ENCODE measurements at regions not wholly inside any gene's neighbourhood (a gene's known extent, or its start where the extent isn't known, plus 50 kb on each side); places are given as distances from the start of the nearest gene placed in this dataset.

DNA sequence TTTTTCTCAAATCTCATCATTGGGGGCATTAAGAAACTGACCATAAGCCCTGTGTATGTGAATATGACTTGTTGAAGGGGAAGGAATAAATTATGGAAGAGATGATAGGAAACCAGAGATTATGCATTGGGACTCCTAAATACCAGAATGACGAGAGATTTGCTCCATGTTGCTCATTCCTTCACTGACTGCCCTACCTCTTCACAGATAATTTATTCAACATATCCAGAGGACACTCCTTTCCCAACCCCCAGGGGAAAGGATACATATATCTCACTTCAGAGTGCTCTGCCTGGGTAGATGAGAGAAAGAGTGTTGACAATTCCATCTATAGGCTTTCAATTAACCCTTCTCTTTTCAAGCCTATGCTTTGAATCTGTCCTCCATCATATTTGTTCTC, 145.3 kb upstream of the RHOBTB1 start:
- no peak overlapping the region for H3K27ac ChIP-seq (ENCODE audit: low read depth, low read length)
- no peak for DNase-seq (ENCODE audit: insufficient read length, low spot score, missing footprints)
- H3K36me3 ChIP-seq (ENCODE audit: insufficient read depth, low read length): no peaks in the 10 kb centered on the region
- no peaks in the 10 kb centered on the region for H4K20me1 ChIP-seq (ENCODE audit: insufficient read depth, low read length)
- no peak overlapping the region for H3K4me3 ChIP-seq (ENCODE audit: insufficient read depth, low read length)
- TF ChIP-seq, protein P1, sequence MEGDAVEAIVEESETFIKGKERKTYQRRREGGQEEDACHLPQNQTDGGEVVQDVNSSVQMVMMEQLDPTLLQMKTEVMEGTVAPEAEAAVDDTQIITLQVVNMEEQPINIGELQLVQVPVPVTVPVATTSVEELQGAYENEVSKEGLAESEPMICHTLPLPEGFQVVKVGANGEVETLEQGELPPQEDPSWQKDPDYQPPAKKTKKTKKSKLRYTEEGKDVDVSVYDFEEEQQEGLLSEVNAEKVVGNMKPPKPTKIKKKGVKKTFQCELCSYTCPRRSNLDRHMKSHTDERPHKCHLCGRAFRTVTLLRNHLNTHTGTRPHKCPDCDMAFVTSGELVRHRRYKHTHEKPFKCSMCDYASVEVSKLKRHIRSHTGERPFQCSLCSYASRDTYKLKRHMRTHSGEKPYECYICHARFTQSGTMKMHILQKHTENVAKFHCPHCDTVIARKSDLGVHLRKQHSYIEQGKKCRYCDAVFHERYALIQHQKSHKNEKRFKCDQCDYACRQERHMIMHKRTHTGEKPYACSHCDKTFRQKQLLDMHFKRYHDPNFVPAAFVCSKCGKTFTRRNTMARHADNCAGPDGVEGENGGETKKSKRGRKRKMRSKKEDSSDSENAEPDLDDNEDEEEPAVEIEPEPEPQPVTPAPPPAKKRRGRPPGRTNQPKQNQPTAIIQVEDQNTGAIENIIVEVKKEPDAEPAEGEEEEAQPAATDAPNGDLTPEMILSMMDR (IDR thresholded peaks at IDR 0.05; ENCODE audit: extremely low read depth, low read depth, low read length): no peak
- no peak overlapping the region for H2AFZ ChIP-seq (ENCODE audit: low read length)
- peaks cover 2% of the 10 kb centered on the region for H3K9me3 ChIP-seq (ENCODE audit: low read depth, low read length)
- H3K4me2 ChIP-seq (ENCODE audit: insufficient read depth, low read length): no peak overlapping the region
- H3K27me3 ChIP-seq (ENCODE audit: insufficient read depth, low read length): peaks cover 3% of the 10 kb centered on the region
- no peaks in the 10 kb centered on the region for H3K79me2 ChIP-seq (ENCODE audit: insufficient read depth, low read length)
- H3K4me1 ChIP-seq (ENCODE audit: insufficient read depth, low read length): no peaks in the 10 kb centered on the region

DNA sequence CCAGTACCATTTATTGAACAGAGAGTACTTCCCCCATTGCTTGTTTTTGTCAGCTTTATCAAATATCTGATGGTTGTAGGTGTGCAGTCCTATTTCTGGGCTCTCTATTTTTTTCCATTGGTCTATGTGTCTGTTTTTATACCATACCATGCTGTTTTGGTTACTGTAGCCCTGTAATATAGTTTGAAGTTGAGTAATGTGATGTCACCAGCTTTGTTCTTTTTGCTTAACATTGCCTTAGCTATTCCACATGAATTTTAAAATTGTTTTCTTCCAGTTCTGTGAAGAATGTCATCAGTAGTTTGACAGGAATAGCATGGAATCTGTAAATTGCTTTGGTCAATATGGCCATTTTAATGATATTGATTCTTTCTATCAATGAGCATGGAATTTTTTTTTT, 140.5 kb upstream of the RHOBTB1 start:
- no peak for DNase-seq (ENCODE audit: insufficient read length, low spot score, missing footprints)
- Histone ChIP-seq H3K9me3 (ENCODE audit: low read depth, low read length) (peaks cover 2% of the 10 kb centered on the region), H3K4me3 (ENCODE audit: insufficient read depth, low read length) (no peak overlapping the region), H3K27ac (ENCODE audit: low read depth, low read length) (no peak overlapping the region), H3K79me2 (ENCODE audit: insufficient read depth, low read length) (no peaks in the 10 kb centered on the region), H3K36me3 (ENCODE audit: insufficient read depth, low read length) (no peaks in the 10 kb centered on the region), H4K20me1 (ENCODE audit: insufficient read depth, low read length) (no peaks in the 10 kb centered on the region), H2AFZ (ENCODE audit: low read length) (no peak overlapping the region), H3K27me3 (ENCODE audit: insufficient read depth, low read length) (no peaks in the 10 kb centered on the region), H3K4me2 (ENCODE audit: insufficient read depth, low read length) (no peak overlapping the region), H3K4me1 (ENCODE audit: insufficient read depth, low read length) (no peaks in the 10 kb centered on the region)
- TF ChIP-seq, protein P1 (IDR thresholded peaks at IDR 0.05; ENCODE audit: extremely low read depth, low read depth, low read length): no peak

GRCh38 chr10:61081301-61081700, 137.3 kb upstream of the RHOBTB1 start:
- H3K27me3 ChIP-seq (ENCODE audit: insufficient read depth, low read length): peaks cover 5% of the 10 kb centered on the region
- no peaks in the 10 kb centered on the region for H3K79me2 ChIP-seq (ENCODE audit: insufficient read depth, low read length)
- peaks cover 2% of the 10 kb centered on the region for H3K9me3 ChIP-seq (ENCODE audit: low read depth, low read length)
- TF ChIP-seq, protein P1 (IDR thresholded peaks at IDR 0.05; ENCODE audit: extremely low read depth, low read depth, low read length): no peak
- no peak overlapping the region for H2AFZ ChIP-seq (ENCODE audit: low read length)
- no peak for DNase-seq (ENCODE audit: insufficient read length, low spot score, missing footprints)
- H3K27ac ChIP-seq (ENCODE audit: low read depth, low read length): no peak overlapping the region
- H3K4me3 ChIP-seq (ENCODE audit: insufficient read depth, low read length): no peak overlapping the region
- no peaks in the 10 kb centered on the region for H3K36me3 ChIP-seq (ENCODE audit: insufficient read depth, low read length)
- H4K20me1 ChIP-seq (ENCODE audit: insufficient read depth, low read length): no peaks in the 10 kb centered on the region
- no peak overlapping the region for H3K4me2 ChIP-seq (ENCODE audit: insufficient read depth, low read length)
- no peaks in the 10 kb centered on the region for H3K4me1 ChIP-seq (ENCODE audit: insufficient read depth, low read length)

DNA sequence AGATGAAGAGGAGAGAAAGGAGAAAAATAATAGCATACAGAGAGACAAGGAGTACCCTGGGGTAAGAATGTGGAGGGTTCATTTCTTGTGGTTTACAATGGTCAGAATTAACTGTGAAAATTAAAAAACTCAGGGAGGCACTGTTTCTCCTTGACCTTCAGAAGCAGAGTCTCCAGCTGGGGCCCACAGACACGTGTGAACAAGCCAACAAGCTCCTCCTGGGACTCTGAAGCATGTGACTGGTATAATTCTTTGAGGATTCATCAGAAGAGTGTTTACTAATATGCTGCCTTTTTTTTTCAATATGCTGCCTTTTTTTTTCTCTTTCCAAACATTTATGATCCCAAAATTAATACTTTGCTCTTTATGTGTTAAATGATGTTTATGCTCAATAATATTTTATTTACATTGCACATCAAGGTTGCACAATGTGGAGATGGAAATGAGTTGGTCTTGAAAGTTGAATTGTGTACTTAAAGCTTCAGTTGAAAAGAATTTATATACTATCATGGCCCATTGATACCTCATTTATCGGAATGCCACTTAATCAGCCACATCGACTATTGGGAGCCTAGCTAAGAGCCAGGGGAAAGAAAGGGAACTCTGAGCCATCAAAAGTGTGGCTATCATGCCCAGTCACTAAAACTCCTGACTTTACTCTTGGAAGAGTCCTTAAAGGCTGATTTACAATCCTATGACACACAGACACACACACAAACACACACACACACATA, 134.7 kb upstream of the RHOBTB1 start:
- Histone ChIP-seq H3K79me2 (ENCODE audit: insufficient read depth, low read length) (no peaks in the 10 kb centered on the region), H3K4me1 (ENCODE audit: insufficient read depth, low read length) (no peaks in the 10 kb centered on the region), H2AFZ (ENCODE audit: low read length) (no peak overlapping the region), H4K20me1 (ENCODE audit: insufficient read depth, low read length) (no peaks in the 10 kb centered on the region), H3K4me2 (ENCODE audit: insufficient read depth, low read length) (no peak overlapping the region), H3K4me3 (ENCODE audit: insufficient read depth, low read length) (no peak overlapping the region), H3K27ac (ENCODE audit: low read depth, low read length) (no peak overlapping the region), H3K27me3 (ENCODE audit: insufficient read depth, low read length) (peaks cover 5% of the 10 kb centered on the region), H3K9me3 (ENCODE audit: low read depth, low read length) (no peaks in the 10 kb centered on the region), H3K36me3 (ENCODE audit: insufficient read depth, low read length) (no peaks in the 10 kb centered on the region)
- TF ChIP-seq, protein P1 (IDR thresholded peaks at IDR 0.05; ENCODE audit: extremely low read depth, low read depth, low read length): no peak
- DNase-seq (ENCODE audit: insufficient read length, low spot score, missing footprints): no peak

Data from osteoblast (primary cell).